B cell (primary cell): ENCODE measurements at regions not wholly inside any gene's neighbourhood (a gene's known extent, or its start where the extent isn't known, plus 50 kb on each side); places are given as distances from the start of the nearest gene placed in this dataset.

Experiments
- ATAC-seq: fragments of 200-7000 bp; cut with Tn5 transposase; one replicate; pipeline ENCODE4 v1.10.0; 2021; ENCODE audit warnings: low read depth, mild to moderate bottlenecking, moderate number of reproducible peaks, moderate library complexity
- CTCF ChIA-PET: fragments of 350-600 bp; sonication (Branson Sonifier 250); formaldehyde crosslinking; loops from one replicate; lab custom pipeline; 2021; ENCODE audit warnings: antibody characterized with exemption, inconsistent platforms; lab: Charles Lee
- POLR2A ChIA-PET: fragments of 350-600 bp; sonication (Branson Sonifier 250); formaldehyde crosslinking; loops from one replicate; lab custom pipeline; 2021; ENCODE audit warnings: antibody characterized with exemption; lab: Charles Lee
- DNase-seq: peaks from one replicate; pipeline ENCODE4 v3.0.0; 2013
- H2AFZ ChIP-seq: 2 replicates; pipeline ENCODE4 v1.6.1; 2012; ENCODE audit warnings: mild to moderate bottlenecking, low read depth, low read length; ENCODE audit not compliant: insufficient read depth, poor library complexity, severe bottlenecking
- H3K27ac ChIP-seq, 2 donors: 1 replicate in 1 of 2; 2 replicates in 1 of 2; pipeline ENCODE4 v1.5.1; 2012 to 2013; ENCODE audit warnings: low read length in 2 of 2, mild to moderate bottlenecking in 2 of 2, moderate library complexity in 1 of 2
- H3K27me3 ChIP-seq, 4 experiments: fragments of 200-600 bp in 1 of 4; sonication (generic) in 1 of 4; replicated peaks in 1 of 4; 1 replicate in 2 of 4; 2 replicates in 2 of 4; pipeline versions ENCODE4 v1.6.1 to v1.7.0; 2013 to 2016; ENCODE audit warnings: low read length in 3 of 4, mild to moderate bottlenecking in 2 of 4, mixed read lengths in 1 of 4, moderate library complexity in 1 of 4; ENCODE audit not compliant: insufficient read depth in 4 of 4, control insufficient read depth in 3 of 4; ENCODE audit errors: control extremely low read depth in 1 of 4
- H3K36me3 ChIP-seq, 2 experiments: replicated peaks in 1 of 2; 1 replicate in 1 of 2; 2 replicates in 1 of 2; pipeline versions ENCODE4 v1.6.1 to v1.7.1; 2013; ENCODE audit warnings: low read length in 1 of 2; ENCODE audit not compliant: insufficient read depth in 2 of 2, control insufficient read depth in 1 of 2; ENCODE audit errors: control extremely low read depth in 1 of 2, extremely low read depth in 1 of 2
- H3K4me1 ChIP-seq, 2 donors: fragments of 200-600 bp in 1 of 2; sonication (generic) in 1 of 2; 1 replicate in 1 of 2; 2 replicates in 1 of 2; pipeline versions ENCODE4 v1.5.1 to v1.6.1; 2013 to 2017; ENCODE audit warnings: low read length in 2 of 2; ENCODE audit not compliant: control insufficient read depth in 2 of 2, insufficient read depth in 2 of 2
- H3K4me2 ChIP-seq: replicated peaks from 2 replicates; pipeline ENCODE3; 2012; ENCODE audit warnings: mild to moderate bottlenecking, low read depth, low read length; ENCODE audit not compliant: poor library complexity, severe bottlenecking
- H3K4me3 ChIP-seq, 5 experiments: fragments of 200-600 bp in 1 of 5; sonication (generic) in 1 of 5; 1 replicate in 3 of 5; 2 replicates in 2 of 5; pipeline versions ENCODE4 v1.5.1 to v1.7.0; 2011 to 2016; ENCODE audit warnings: low read length in 4 of 5, mild to moderate bottlenecking in 4 of 5, low read depth in 2 of 5, control low read depth in 1 of 5, moderate library complexity in 1 of 5; ENCODE audit not compliant: insufficient read depth in 1 of 5; ENCODE audit errors: control extremely low read depth in 1 of 5, extremely low read depth in 1 of 5
- H3K79me2 ChIP-seq: fragments of 200-600 bp; sonication (generic); one replicate; pipeline ENCODE4 v1.6.0; 2016; ENCODE audit warnings: low read length; ENCODE audit not compliant: control insufficient read depth, insufficient read depth
- H3K9ac ChIP-seq: fragments of 200-600 bp; sonication (generic); 2 replicates; pipeline ENCODE4 v1.6.1; 2017; ENCODE audit warnings: mild to moderate bottlenecking, low read length, moderate library complexity
- H3K9me3 ChIP-seq, 3 donors: one replicate each; pipeline versions ENCODE4 v1.6.1 to v1.7.1; 2013; ENCODE audit warnings: low read length in 2 of 3; ENCODE audit not compliant: control insufficient read depth in 2 of 3, insufficient read depth in 1 of 3; ENCODE audit errors: control extremely low read depth in 1 of 3
- H4K20me1 ChIP-seq: 2 replicates; pipeline ENCODE4 v1.6.0; 2012; ENCODE audit warnings: mild to moderate bottlenecking, low read length; ENCODE audit not compliant: insufficient read depth, control insufficient read depth, poor library complexity, severe bottlenecking
- H3K27ac Mint-ChIP-seq: one replicate; pipeline ENCODE4 v1.8.0; 2021; ENCODE audit warnings: mixed read lengths
- H3K27me3 Mint-ChIP-seq: one replicate; pipeline ENCODE4 v1.8.0; 2021; ENCODE audit warnings: mixed read lengths
- H3K4me1 Mint-ChIP-seq: one replicate; pipeline ENCODE4 v1.8.0; 2021; ENCODE audit warnings: mixed read lengths
- H3K4me3 Mint-ChIP-seq: one replicate; pipeline ENCODE4 v1.8.0; 2021; ENCODE audit warnings: mixed read lengths
- H3K9me3 Mint-ChIP-seq: one replicate; pipeline ENCODE4 v1.8.0; 2022; ENCODE audit warnings: mixed read lengths; ENCODE audit not compliant: insufficient read depth
- CTCF ChIP-seq: fragments of 200-600 bp; IDR thresholded peaks from one replicate; pipeline ENCODE4 v1.8.0; 2022; ENCODE audit warnings: antibody characterized with exemption, mild to moderate bottlenecking
- EZH2 ChIP-seq: IDR thresholded peaks from 2 replicates; pipeline ENCODE4 v1.6.1; 2012; ENCODE audit warnings: borderline replicate concordance, low read depth, mild to moderate bottlenecking, moderate library complexity, low read length; ENCODE audit not compliant: insufficient read depth, poor library complexity, severe bottlenecking
- WGBS: methylation state at CpG from one replicate; pipeline ENCODE4 v1.1.5; 2013; ENCODE audit warnings: missing lambda C conversion rate; ENCODE audit not compliant: insufficient coverage; 5-methylcytosine and 5-hydroxymethylcytosine counted together
- intact Hi-C: fragments of 100-400 bp; cut with micrococcal nuclease; formaldehyde crosslinking; loops from one replicate; pipeline ENCODE4 v1.10.0; 2022

GRCh38 chr5:89866410-89866809 lies 543.1 kb downstream of the CETN3 start:
- H3K27ac ChIP-seq, result no peak overlapping the region
- no peak overlapping the region for H3K4me2 ChIP-seq
- no peaks in the 10 kb centered on the region for H3K9me3 ChIP-seq
- intact Hi-C loops, result no loop called here
- H4K20me1 ChIP-seq, result no peaks in the 10 kb centered on the region
- H3K4me1 ChIP-seq, result no peaks in the 10 kb centered on the region
- H3K27me3 Mint-ChIP-seq, result peaks cover 3% of the 10 kb centered on the region
- H3K27me3 ChIP-seq, result no peaks in the 10 kb centered on the region
- no peak overlapping the region for H3K4me3 ChIP-seq
- H3K9ac ChIP-seq, result no peak overlapping the region
- peaks cover 2% of the 10 kb centered on the region for H3K4me1 Mint-ChIP-seq
- POLR2A ChIA-PET, result no interaction called here
- ATAC-seq (no peak), DNase-seq (no peak)
- TF ChIP-seq EZH2, result no peak
- H3K27ac Mint-ChIP-seq, result no peak overlapping the region
- CTCF ChIA-PET, result no interaction called here
- no CpG with 5 or more reads among the region's 3 CpGs for WGBS
- peak overlapping the region; percentile 48 for H2AFZ ChIP-seq
- no peak overlapping the region for H3K4me3 Mint-ChIP-seq
- no peaks in the 10 kb centered on the region for H3K79me2 ChIP-seq
- H3K36me3 ChIP-seq, result no peaks in the 10 kb centered on the region
- no peaks in the 10 kb centered on the region for H3K9me3 Mint-ChIP-seq

GRCh38 chr5:89864941-89865340 lies 544.6 kb downstream of the CETN3 start:
- ATAC-seq, result no peak
- Histone ChIP-seq H3K27ac (no peak overlapping the region), H2AFZ (no peak overlapping the region), H3K4me1 (no peaks in the 10 kb centered on the region), H3K9me3 (no peaks in the 10 kb centered on the region), H3K27me3 (no peaks in the 10 kb centered on the region), H3K9ac (no peak overlapping the region), H3K4me2 (no peak overlapping the region), H3K4me3 (no peak overlapping the region), H3K36me3 (no peaks in the 10 kb centered on the region), H3K79me2 (no peaks in the 10 kb centered on the region), H4K20me1 (no peaks in the 10 kb centered on the region)
- WGBS, result no CpG with 5 or more reads among the region's 1 CpG
- intact Hi-C loops, result no loop called here
- TF ChIP-seq EZH2, result no peak
- no peak for TF ChIP-seq CTCF
- no peak overlapping the region for H3K27ac Mint-ChIP-seq
- DNase-seq, result no peak
- H3K27me3 Mint-ChIP-seq, result peaks cover 3% of the 10 kb centered on the region
- H3K9me3 Mint-ChIP-seq, result no peaks in the 10 kb centered on the region
- CTCF ChIA-PET, result no interaction called here
- POLR2A ChIA-PET, result no interaction called here
- peaks cover 2% of the 10 kb centered on the region for H3K4me1 Mint-ChIP-seq
- H3K4me3 Mint-ChIP-seq, result no peak overlapping the region
